ENCODE measurements at regions not wholly inside any gene's neighbourhood (a gene's known extent, or its start where the extent isn't known, plus 50 kb on each side); places are given as distances from the start of the nearest gene placed in this dataset.

DNA sequence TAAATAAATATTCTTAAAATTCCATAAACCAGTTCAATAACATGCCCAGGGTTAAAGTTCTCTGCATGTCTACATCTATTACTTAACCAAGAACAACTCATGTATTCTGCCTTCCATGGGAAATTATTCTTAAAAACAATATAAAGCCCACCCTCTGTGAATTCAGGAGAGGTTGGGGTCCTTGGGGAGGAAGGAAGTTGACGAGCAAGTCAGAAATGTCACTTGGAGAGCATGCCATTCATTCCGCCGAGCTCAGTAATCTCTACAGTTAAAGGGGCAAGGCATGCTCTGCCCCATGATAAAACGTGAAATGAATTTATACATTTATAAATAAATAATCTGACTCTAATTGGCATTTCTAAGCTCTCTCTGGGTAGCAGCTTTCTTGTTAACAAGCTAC lies 405.1 kb downstream of the TOX3 start:
- Histone ChIP-seq H3K9ac (replicated peaks; ENCODE audit: extremely low read depth, insufficient read depth, low read length) (no peak overlapping the region), H3K27me3 (ENCODE audit: control insufficient read depth in 2 of 2, insufficient read depth in 2 of 2, low read length in 2 of 2) (no peaks in the 10 kb centered on the region), H3K9me1 (replicated peaks; ENCODE audit: control insufficient read depth, extremely low read depth, insufficient read depth, low read length) (no peaks in the 10 kb centered on the region), H4K20me1 (replicated peaks; ENCODE audit: control insufficient read depth, extremely low read depth, insufficient read depth, low read length) (no peaks in the 10 kb centered on the region), H3K4me3 (replicated peaks in 1 of 3; ENCODE audit: insufficient read depth in 1 of 3, low read depth in 1 of 3, low read length in 3 of 3) (no peak overlapping the region), H2AFZ (ENCODE audit: low read depth, low read length) (no peak overlapping the region), H3K79me2 (ENCODE audit: control insufficient read depth, insufficient read depth, low read length) (no peaks in the 10 kb centered on the region), H3K4me1 (ENCODE audit: control insufficient read depth, extremely low read depth, insufficient read depth, low read length) (no peaks in the 10 kb centered on the region), H3K36me3 (ENCODE audit: control insufficient read depth in 2 of 2, extremely low read depth in 1 of 2, insufficient read depth in 2 of 2, low read length in 2 of 2) (no peaks in the 10 kb centered on the region), H3K27ac (ENCODE audit: insufficient read depth, low read depth, low read length) (no peak overlapping the region), H3K9me3 (replicated peaks; ENCODE audit: control insufficient read depth, insufficient read depth, low read length) (no peaks in the 10 kb centered on the region), H3K4me2 (ENCODE audit: insufficient read depth, low read length) (no peak overlapping the region)
- no peak for TF ChIP-seq MYC (IDR thresholded peaks at IDR 0.05; ENCODE audit: low read depth, low read length)
- TF ChIP-seq JUN (IDR thresholded peaks at IDR 0.05; ENCODE audit: borderline replicate concordance, insufficient read depth, insufficient read length, low read depth) = no peak
- TF ChIP-seq CTCF (IDR thresholded peaks at IDR 0.05; ENCODE audit: extremely low read depth in 1 of 2, insufficient read depth in 1 of 2, low read depth in 1 of 2, low read length in 2 of 2) = no peak
- TF ChIP-seq, protein P1, sequence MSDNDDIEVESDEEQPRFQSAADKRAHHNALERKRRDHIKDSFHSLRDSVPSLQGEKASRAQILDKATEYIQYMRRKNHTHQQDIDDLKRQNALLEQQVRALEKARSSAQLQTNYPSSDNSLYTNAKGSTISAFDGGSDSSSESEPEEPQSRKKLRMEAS (IDR thresholded peaks at IDR 0.05; ENCODE audit: insufficient read depth, insufficient read length) = no peak
- no peak for TF ChIP-seq GATA2 (IDR thresholded peaks at IDR 0.05; ENCODE audit: insufficient read depth, insufficient read length, low read depth, low read length)
- TF ChIP-seq POLR2AphosphoS5 (IDR thresholded peaks at IDR 0.05; ENCODE audit: insufficient read depth, low read depth, low read length) = no peak
- no peak for TF ChIP-seq POLR2A (IDR thresholded peaks at IDR 0.05; ENCODE audit: low read depth, low read length)
- TF ChIP-seq EZH2 (IDR thresholded peaks at IDR 0.05; ENCODE audit: borderline replicate concordance, low read depth, low read length, severe bottlenecking) = no peak
- TF ChIP-seq FOS (IDR thresholded peaks at IDR 0.05; ENCODE audit: borderline replicate concordance, insufficient read depth, low read length) = no peak
- FAIRE-seq (no peak), DNase-seq (ENCODE audit: low read depth, low spot score) (no peak)
- intact Hi-C loops (cut with micrococcal nuclease) (no loop called here), dilution Hi-C loops (cut with MboI; ENCODE audit: extremely low pct_ligation_motif_present, low sequenced_read_pairs) (no loop called here)
- CTCF ChIA-PET = no interaction called here
- BruUV-seq (replicated peaks) = no TSS peak
- POLR2A ChIA-PET = no interaction called here

Data from endothelial cell of umbilical vein (primary cell).